MM.1S (cell line): ENCODE measurements at regions not wholly inside any gene's neighbourhood (a gene's known extent, or its start where the extent isn't known, plus 50 kb on each side); places are given as distances from the start of the nearest gene placed in this dataset.

ENCODE experiments used
- DNase-seq: peaks from one replicate; pipeline ENCODE4 v3.0.0-alpha.2; 2015
- H2AFZ ChIP-seq: fragments of 300-600 bp; sonication (generic); 2 replicates; pipeline ENCODE4 v1.6.0; 2016; ENCODE audit warnings: antibody characterized with exemption, low read length
- H3F3A ChIP-seq: fragments of 300-600 bp; sonication (generic); 2 replicates; pipeline ENCODE4 v1.6.1; 2016; ENCODE audit warnings: mild to moderate bottlenecking, antibody characterized with exemption, low read length, moderate library complexity, mixed read lengths; ENCODE audit not compliant: insufficient read depth
- H3K27ac ChIP-seq: fragments of 300-600 bp; sonication (generic); 2 replicates; pipeline ENCODE4 v1.5.1; 2016; ENCODE audit warnings: mild to moderate bottlenecking, low read length
- H3K27me3 ChIP-seq: fragments of 300-600 bp; sonication (generic); replicated peaks from 2 replicates; pipeline ENCODE4 v1.6.0; 2016; ENCODE audit warnings: low read length; ENCODE audit not compliant: insufficient read depth
- H3K36me3 ChIP-seq: fragments of 300-600 bp; sonication (generic); replicated peaks from 2 replicates; pipeline ENCODE4 v1.6.1; 2016; ENCODE audit warnings: mild to moderate bottlenecking, low read length, mixed read lengths; ENCODE audit not compliant: insufficient read depth
- H3K4me1 ChIP-seq: fragments of 300-600 bp; sonication (generic); 2 replicates; pipeline ENCODE4 v1.6.1; 2016; ENCODE audit warnings: low read length, mixed read lengths
- H3K4me2 ChIP-seq: fragments of 300-600 bp; sonication (generic); 2 replicates; pipeline ENCODE4 v1.6.0; 2016; ENCODE audit warnings: low read depth, low read length
- H3K4me3 ChIP-seq: fragments of 300-600 bp; sonication (generic); 2 replicates; pipeline ENCODE4 v1.5.1; 2016; ENCODE audit warnings: low read length, mixed read lengths
- H3K79me2 ChIP-seq: fragments of 300-600 bp; sonication (generic); 2 replicates; pipeline ENCODE4 v1.6.1; 2016; ENCODE audit warnings: mixed run types, low read length, mixed read lengths
- H3K9ac ChIP-seq: fragments of 300-600 bp; sonication (generic); 2 replicates; pipeline ENCODE4 v1.6.1; 2016; ENCODE audit warnings: low read length, mixed read lengths
- H3K9me2 ChIP-seq: fragments of 300-600 bp; sonication (generic); replicated peaks from 2 replicates; pipeline ENCODE4 v1.6.1; 2016; ENCODE audit warnings: mild to moderate bottlenecking, low read length, mixed read lengths; ENCODE audit not compliant: insufficient read depth
- H3K9me3 ChIP-seq: fragments of 300-600 bp; sonication (generic); replicated peaks from 2 replicates; pipeline ENCODE4 v1.6.1; 2016; ENCODE audit warnings: mild to moderate bottlenecking, low read length, mixed read lengths; ENCODE audit not compliant: insufficient read depth
- H4K20me1 ChIP-seq: fragments of 300-600 bp; sonication (generic); 2 replicates; pipeline ENCODE4 v1.6.1; 2016; ENCODE audit warnings: mild to moderate bottlenecking, low read length, moderate library complexity, mixed read lengths; ENCODE audit not compliant: insufficient read depth
- CTCF ChIP-seq: fragments of 300-600 bp; sonication (generic); IDR thresholded peaks from 2 replicates; pipeline ENCODE4 v1.5.1; 2016; ENCODE audit warnings: antibody characterized with exemption, low read length, mixed read lengths
- EZH2 ChIP-seq: fragments of 300-600 bp; sonication (generic); optimal IDR thresholded peaks from 2 replicates; pipeline ENCODE3; 2017; ENCODE audit warnings: low read depth, mild to moderate bottlenecking, antibody characterized with exemption, low read length, mixed read lengths
- EZH2phosphoT487 ChIP-seq: fragments of 300-600 bp; sonication (generic); IDR thresholded peaks from 2 replicates; pipeline ENCODE4 v1.6.1; 2018; ENCODE audit warnings: antibody characterized with exemption, low read length

DNA sequence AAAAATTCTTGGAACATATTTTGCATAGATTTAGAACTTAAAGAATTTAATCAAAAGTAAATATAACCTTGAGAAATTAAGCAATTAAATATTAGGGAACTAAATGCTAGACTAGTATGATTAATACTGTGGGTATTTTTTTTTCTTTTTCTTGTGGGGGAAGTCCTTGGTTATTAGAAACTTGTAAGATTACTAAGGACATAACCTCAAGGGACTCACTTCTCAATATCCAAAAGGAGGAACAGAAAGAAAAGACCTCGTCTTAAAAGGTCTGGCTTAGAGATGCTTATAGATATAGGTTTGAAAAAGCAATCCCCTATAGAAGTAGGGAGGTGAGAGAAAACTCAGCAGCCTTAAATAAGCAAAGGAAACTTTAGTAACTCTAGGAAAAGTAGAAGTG is 368.5 kb downstream of the INSC start:
- no peaks in the 10 kb centered on the region for H4K20me1 ChIP-seq
- H3K9ac ChIP-seq, result no peak overlapping the region
- no peak overlapping the region for H3K4me3 ChIP-seq
- no peaks in the 10 kb centered on the region for H3K27me3 ChIP-seq
- no peak overlapping the region for H3K27ac ChIP-seq
- H3K9me3 ChIP-seq, result no peaks in the 10 kb centered on the region
- H3K9me2 ChIP-seq, result no peaks in the 10 kb centered on the region
- no peaks in the 10 kb centered on the region for H3K79me2 ChIP-seq
- H3K4me2 ChIP-seq, result no peak overlapping the region
- H2AFZ ChIP-seq, result no peak overlapping the region
- TF ChIP-seq EZH2phosphoT487 (no peak), EZH2 (no peak), CTCF (no peak)
- no peaks in the 10 kb centered on the region for H3K36me3 ChIP-seq
- H3K4me1 ChIP-seq, result no peaks in the 10 kb centered on the region
- H3F3A ChIP-seq, result no peaks in the 10 kb centered on the region
- no peak for DNase-seq

GRCh38 chr11:15484398-15484797 is 369.7 kb downstream of the INSC start:
- Histone ChIP-seq H3K36me3 (no peaks in the 10 kb centered on the region), H3F3A (no peaks in the 10 kb centered on the region), H3K9ac (no peak overlapping the region), H3K4me3 (no peak overlapping the region), H3K79me2 (no peaks in the 10 kb centered on the region), H2AFZ (no peak overlapping the region), H4K20me1 (no peaks in the 10 kb centered on the region), H3K27me3 (no peaks in the 10 kb centered on the region), H3K9me3 (no peaks in the 10 kb centered on the region), H3K9me2 (no peaks in the 10 kb centered on the region), H3K27ac (no peak overlapping the region), H3K4me1 (no peaks in the 10 kb centered on the region), H3K4me2 (no peak overlapping the region)
- no peak for DNase-seq
- no peak for TF ChIP-seq EZH2phosphoT487
- TF ChIP-seq CTCF, result no peak
- TF ChIP-seq EZH2, result no peak

- Histone ChIP-seq H3K9ac (no peak overlapping the region), H3K79me2 (no peaks in the 10 kb centered on the region), H3K4me1 (no peaks in the 10 kb centered on the region), H2AFZ (no peak overlapping the region), H3K9me2 (no peaks in the 10 kb centered on the region), H3K4me3 (no peak overlapping the region), H3K9me3 (no peaks in the 10 kb centered on the region), H4K20me1 (no peaks in the 10 kb centered on the region), H3F3A (no peaks in the 10 kb centered on the region), H3K36me3 (no peaks in the 10 kb centered on the region), H3K27me3 (no peaks in the 10 kb centered on the region), H3K27ac (no peak overlapping the region), H3K4me2 (no peak overlapping the region)
- TF ChIP-seq CTCF, result no peak
- DNase-seq, result no peak
Observed at GRCh38 chr11:15485432-15485831, 370.7 kb downstream of the INSC start.

GRCh38 chr11:15489281-15489680 is 374.6 kb downstream of the INSC start:
- H2AFZ ChIP-seq, result no peak overlapping the region
- no peaks in the 10 kb centered on the region for H3F3A ChIP-seq
- no peaks in the 10 kb centered on the region for H3K36me3 ChIP-seq
- no peak overlapping the region for H3K27ac ChIP-seq
- H3K79me2 ChIP-seq, result no peaks in the 10 kb centered on the region
- no peaks in the 10 kb centered on the region for H3K27me3 ChIP-seq
- TF ChIP-seq CTCF, result no peak
- no peak for TF ChIP-seq EZH2
- no peak for TF ChIP-seq EZH2phosphoT487
- H3K9ac ChIP-seq, result no peak overlapping the region
- no peak overlapping the region for H3K4me2 ChIP-seq
- H3K9me2 ChIP-seq, result no peaks in the 10 kb centered on the region
- DNase-seq, result no peak
- H3K4me3 ChIP-seq, result no peak overlapping the region
- H4K20me1 ChIP-seq, result no peaks in the 10 kb centered on the region
- no peaks in the 10 kb centered on the region for H3K9me3 ChIP-seq
- no peaks in the 10 kb centered on the region for H3K4me1 ChIP-seq
